Sigmoid colon (tissue), 6 donors: ENCODE measurements at regions not wholly inside any gene's neighbourhood (a gene's known extent, or its start where the extent isn't known, plus 50 kb on each side); places are given as distances from the start of the nearest gene placed in this dataset.

Source experiments
- DNase-seq: peaks from one replicate; pipeline ENCODE4 v3.0.0-alpha.2; 2019
- H3K27ac ChIP-seq, 4 donors: fragments of 200-600 bp; sonication (generic); one replicate each; pipeline ENCODE4 v1.5.1; 2016 to 2019; ENCODE audit warnings: mild to moderate bottlenecking in 1 of 4
- H3K27me3 ChIP-seq, 3 donors: fragments of 200-600 bp; sonication (generic); one replicate each; pipeline ENCODE4 v1.5.1; 2019; ENCODE audit warnings: mild to moderate bottlenecking in 1 of 3
- H3K36me3 ChIP-seq, 4 donors: fragments of 200-600 bp; sonication (generic); one replicate each; pipeline ENCODE4 v1.5.1; 2016 to 2019
- H3K4me1 ChIP-seq, 4 donors: fragments of 200-600 bp; sonication (generic); one replicate each; pipeline ENCODE4 v1.5.1; 2017 to 2019
- H3K4me3 ChIP-seq, 4 donors: fragments of 200-600 bp; sonication (generic); one replicate each; pipeline ENCODE4 v1.5.1; 2017 to 2019; ENCODE audit warnings: mild to moderate bottlenecking in 2 of 4, moderate library complexity in 1 of 4
- H3K9me3 ChIP-seq, 4 donors: fragments of 200-600 bp in 3 of 4; sonication (generic) in 3 of 4; one replicate each; pipeline versions ENCODE4 v1.5.1 to v1.6.1; 2013 to 2019
- CTCF ChIP-seq, 4 experiments: fragments of 450-650 bp in 3 of 4; fragments of 200-600 bp in 1 of 4; IDR thresholded peaks; one replicate each; pipeline ENCODE4 v1.5.1; 2016 to 2019; ENCODE audit warnings: antibody characterized with exemption in 4 of 4, mild to moderate bottlenecking in 3 of 4, moderate library complexity in 2 of 4
- EP300 ChIP-seq, 4 donors: sonication (generic); formaldehyde crosslinking; IDR thresholded peaks; one replicate each; pipeline ENCODE4 v1.6.1; 2017; ENCODE audit warnings: antibody characterized with exemption in 4 of 4
- POLR2A ChIP-seq, 2 donors: fragments of 450-650 bp; IDR thresholded peaks; one replicate each; pipeline ENCODE4 v1.6.1; 2016; ENCODE audit warnings: antibody characterized with exemption in 2 of 2, mild to moderate bottlenecking in 2 of 2, moderate library complexity in 2 of 2
- POLR2AphosphoS5 ChIP-seq, 4 donors: sonication (generic); formaldehyde crosslinking; IDR thresholded peaks; one replicate each; pipeline ENCODE4 v1.6.1; 2017; ENCODE audit warnings: antibody characterized with exemption in 4 of 4
- whole genome bisulfite sequencing, 2 donors: extraction: QIAGEN DNeasy Blood & Tissue Kit; methylation state at CpG; one replicate each; pipeline ENCODE4 v1.1.7; 2013; 5-methylcytosine and 5-hydroxymethylcytosine counted together
- intact Hi-C: fragments of 100-400 bp; cut with DNase I; formaldehyde crosslinking; loops from one replicate; pipeline ENCODE4 v1.15.1; 2023
- donor health status: healthy with polysubstance abuse.
- donor health status: healthy.

- no peaks in the 10 kb centered on the region for H3K9me3 ChIP-seq
- intact Hi-C loops: no loop called here
- no peaks in the 10 kb centered on the region for H3K27me3 ChIP-seq
- no peak for DNase-seq
- no peak overlapping the region for H3K27ac ChIP-seq
- H3K4me3 ChIP-seq: no peak overlapping the region
- no peak for TF ChIP-seq EP300 (IDR thresholded peaks at IDR 0.05)
- WGBS, 2 donors: 66 to 74% methylated on average over 5 of the region's 5 CpGs
- no peaks in the 10 kb centered on the region for H3K4me1 ChIP-seq
- no peaks in the 10 kb centered on the region for H3K36me3 ChIP-seq
Measured at GRCh38 chr18:75533950-75534349, 106.4 kb upstream of the SMIM21 start.

- H3K9me3 ChIP-seq: no peaks in the 10 kb centered on the region
- H3K27me3 ChIP-seq: no peaks in the 10 kb centered on the region
- H3K4me1 ChIP-seq: no peaks in the 10 kb centered on the region
- TF ChIP-seq EP300 (IDR thresholded peaks at IDR 0.05) (no peak), POLR2AphosphoS5 (IDR thresholded peaks at IDR 0.05) (no peak), POLR2A (IDR thresholded peaks at IDR 0.05) (no peak), CTCF (IDR thresholded peaks at IDR 0.05) (no peak)
- intact Hi-C loops: no loop called here
- H3K4me3 ChIP-seq: no peak overlapping the region
- no peak for DNase-seq
- no peaks in the 10 kb centered on the region for H3K36me3 ChIP-seq
- WGBS, 2 donors: 74 to 84% methylated on average over 2 of the region's 2 CpGs
- H3K27ac ChIP-seq: no peak overlapping the region
Measured at GRCh38 chr18:75533209-75533608, 105.7 kb upstream of the SMIM21 start.

GRCh38 chr18:75531851-75532459 lies 104.5 kb upstream of the SMIM21 start:
- no peak for DNase-seq
- no peak overlapping the region for H3K4me3 ChIP-seq
- H3K27ac ChIP-seq: no peak overlapping the region
- H3K27me3 ChIP-seq: no peaks in the 10 kb centered on the region
- 92 to 93% methylated on average over 13 of the region's 13 CpGs for WGBS, 2 donors
- TF ChIP-seq POLR2A (IDR thresholded peaks at IDR 0.05) (no peak), EP300 (IDR thresholded peaks at IDR 0.05) (no peak), CTCF (IDR thresholded peaks at IDR 0.05) (no peak), POLR2AphosphoS5 (IDR thresholded peaks at IDR 0.05) (no peak)
- H3K9me3 ChIP-seq: no peaks in the 10 kb centered on the region
- no peaks in the 10 kb centered on the region for H3K4me1 ChIP-seq
- no peaks in the 10 kb centered on the region for H3K36me3 ChIP-seq
- intact Hi-C loops: no loop called here

- no peaks in the 10 kb centered on the region for H3K4me1 ChIP-seq
- no peak overlapping the region for H3K27ac ChIP-seq
- no peaks in the 10 kb centered on the region for H3K36me3 ChIP-seq
- no peaks in the 10 kb centered on the region for H3K27me3 ChIP-seq
- WGBS, 2 donors: 75 to 80% methylated on average over 14 of the region's 14 CpGs
- no peaks in the 10 kb centered on the region for H3K9me3 ChIP-seq
- no peak for TF ChIP-seq CTCF (IDR thresholded peaks at IDR 0.05)
- TF ChIP-seq POLR2AphosphoS5 (IDR thresholded peaks at IDR 0.05): no peak
- TF ChIP-seq POLR2A (IDR thresholded peaks at IDR 0.05): no peak
- no peak for TF ChIP-seq EP300 (IDR thresholded peaks at IDR 0.05)
- intact Hi-C loops: no loop called here
- no peak overlapping the region for H3K4me3 ChIP-seq
- DNase-seq: no peak
Measured at GRCh38 chr18:75531212-75531850, 103.8 kb upstream of the SMIM21 start.

GRCh38 chr18:75530566-75531211 lies 103.2 kb upstream of the SMIM21 start:
- no peaks in the 10 kb centered on the region for H3K36me3 ChIP-seq
- no peak overlapping the region for H3K27ac ChIP-seq
- H3K4me1 ChIP-seq: no peaks in the 10 kb centered on the region
- 81 to 90% methylated on average over 7 of the region's 7 CpGs for WGBS, 2 donors
- no peaks in the 10 kb centered on the region for H3K27me3 ChIP-seq
- no peaks in the 10 kb centered on the region for H3K9me3 ChIP-seq
- DNase-seq: no peak
- TF ChIP-seq POLR2AphosphoS5 (IDR thresholded peaks at IDR 0.05): no peak
- TF ChIP-seq POLR2A (IDR thresholded peaks at IDR 0.05): no peak
- no peak for TF ChIP-seq EP300 (IDR thresholded peaks at IDR 0.05)
- no peak for TF ChIP-seq CTCF (IDR thresholded peaks at IDR 0.05)
- intact Hi-C loops: no loop called here
- no peak overlapping the region for H3K4me3 ChIP-seq
